ENCODE measurements at regions not wholly inside any gene's neighbourhood (a gene's known extent, or its start where the extent isn't known, plus 50 kb on each side); places are given as distances from the start of the nearest gene placed in this dataset.

DNA sequence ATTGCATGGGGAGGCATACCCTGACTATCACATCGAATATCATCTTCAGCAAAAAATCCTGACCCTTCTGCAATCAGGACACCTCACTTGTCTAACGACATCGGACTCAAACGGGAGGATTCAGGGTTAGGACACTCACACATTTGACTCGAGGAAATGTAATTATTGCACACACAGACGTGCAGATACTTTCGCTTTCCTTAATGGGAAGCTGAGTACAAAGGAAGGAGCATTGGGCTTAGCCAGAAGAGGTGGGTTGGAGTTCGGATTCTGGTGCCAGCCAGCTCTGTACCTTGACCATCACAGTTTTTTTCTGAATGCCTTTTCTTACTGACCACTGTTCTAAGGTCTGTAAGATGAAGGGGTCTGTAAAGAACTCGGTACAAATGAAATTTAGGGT, 260.4 kb downstream of the GALC start:
- no peak for DNase-seq (ENCODE audit: low read depth, low spot score)

DNA sequence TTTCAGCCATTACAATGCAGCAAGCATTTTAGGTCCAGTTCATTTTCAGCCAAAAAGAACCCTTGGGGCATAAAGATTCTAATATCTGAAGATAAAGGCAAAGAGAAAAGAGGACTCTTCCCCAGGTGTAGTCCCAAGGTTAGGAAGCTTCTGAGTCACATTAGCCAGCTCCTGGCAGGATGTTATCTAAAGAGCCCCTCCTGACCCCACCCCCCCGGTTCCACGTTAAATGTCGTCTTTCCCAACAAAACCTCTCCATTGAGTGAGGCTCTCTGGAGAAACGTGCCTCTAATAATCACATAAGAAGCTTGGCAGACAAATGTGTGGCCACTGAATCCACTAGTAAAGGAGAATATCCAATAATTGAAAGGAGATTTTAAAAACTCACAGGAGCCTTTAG, 267.7 kb downstream of the GALC start:
- no peak for DNase-seq (ENCODE audit: low read depth, low spot score)

- no peak for DNase-seq (ENCODE audit: low read depth, low spot score)
Measured at GRCh38 chr14:87712396-87713090, 280.4 kb downstream of the GALC start.

GRCh38 chr14:87705439-87705896, 287.5 kb downstream of the GALC start:
- DNase-seq (ENCODE audit: low read depth, low spot score) = no peak

GRCh38 chr14:87698481-87698880, 294.5 kb downstream of the GALC start:
- DNase-seq (ENCODE audit: low read depth, low spot score) = no peak

DNA sequence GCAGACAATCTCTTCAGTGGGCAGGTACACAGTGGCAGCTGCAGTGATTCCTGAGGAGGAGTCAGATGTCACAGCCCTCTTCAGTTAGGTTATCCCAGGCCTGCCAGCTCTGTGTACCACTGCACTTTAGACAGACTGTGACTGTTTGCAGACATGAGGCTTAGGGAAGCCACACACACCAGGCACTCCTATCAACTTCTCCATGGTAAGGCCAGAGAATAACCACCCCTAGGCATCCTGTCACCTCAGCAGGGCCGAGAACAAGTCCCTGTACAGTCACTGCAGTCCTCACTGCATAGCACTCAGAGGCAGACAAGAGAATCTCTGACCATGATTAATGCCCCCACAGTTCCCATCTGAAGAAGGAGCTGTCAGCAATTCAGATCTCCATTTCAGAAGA, 296.5 kb downstream of the GALC start:
- no peak for DNase-seq (ENCODE audit: low read depth, low spot score)

GRCh38 chr14:87691042-87691881, 301.7 kb downstream of the GALC start:
- DNase-seq (ENCODE audit: low read depth, low spot score) = no peak

GRCh38 chr14:87690076-87690613, 302.8 kb downstream of the GALC start:
- DNase-seq (ENCODE audit: low read depth, low spot score) = no peak

DNA sequence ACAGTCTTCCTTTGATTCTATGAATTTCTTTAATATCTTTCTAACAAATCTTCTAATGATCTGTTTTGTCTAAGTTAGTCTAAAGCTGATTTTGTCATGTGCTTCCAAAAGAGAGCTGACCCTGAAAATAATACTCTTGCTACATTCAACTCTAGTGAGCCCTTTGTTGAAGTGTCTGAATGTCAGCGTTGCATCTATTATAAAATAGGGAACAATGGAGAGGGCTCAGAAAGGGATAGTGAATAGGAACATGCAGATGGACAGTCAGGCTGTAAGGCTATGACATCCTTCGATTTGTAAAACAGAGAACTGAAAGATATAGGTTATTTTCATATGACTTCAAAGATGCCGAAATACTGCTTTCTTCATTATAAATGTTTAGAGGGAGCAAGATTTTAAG, 304.5 kb downstream of the GALC start:
- DNase-seq (ENCODE audit: low read depth, low spot score) = no peak

GRCh38 chr14:87687420-87687819, 305.6 kb downstream of the GALC start:
- DNase-seq (ENCODE audit: low read depth, low spot score) = no peak

DNA sequence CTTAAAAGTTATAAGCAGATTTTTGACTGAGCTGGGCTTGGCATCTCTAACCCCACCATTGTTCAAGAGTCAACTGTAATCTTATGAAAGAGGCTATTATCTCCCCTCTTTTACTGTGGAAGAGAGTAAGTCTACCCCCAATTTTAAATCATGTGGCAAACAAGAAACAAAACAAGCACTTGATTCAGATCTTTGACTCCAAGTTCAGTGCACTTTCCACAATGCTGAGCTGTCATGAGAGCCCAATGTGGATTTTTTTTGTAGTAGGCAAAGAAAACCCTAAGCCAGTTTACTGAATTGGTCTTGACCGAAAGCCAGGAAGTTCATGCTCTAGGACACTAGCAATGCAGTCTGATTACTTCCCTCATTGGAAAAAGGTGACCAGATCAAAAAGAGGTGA, 306.2 kb downstream of the GALC start:
- DNase-seq (ENCODE audit: low read depth, low spot score) = no peak

DNA sequence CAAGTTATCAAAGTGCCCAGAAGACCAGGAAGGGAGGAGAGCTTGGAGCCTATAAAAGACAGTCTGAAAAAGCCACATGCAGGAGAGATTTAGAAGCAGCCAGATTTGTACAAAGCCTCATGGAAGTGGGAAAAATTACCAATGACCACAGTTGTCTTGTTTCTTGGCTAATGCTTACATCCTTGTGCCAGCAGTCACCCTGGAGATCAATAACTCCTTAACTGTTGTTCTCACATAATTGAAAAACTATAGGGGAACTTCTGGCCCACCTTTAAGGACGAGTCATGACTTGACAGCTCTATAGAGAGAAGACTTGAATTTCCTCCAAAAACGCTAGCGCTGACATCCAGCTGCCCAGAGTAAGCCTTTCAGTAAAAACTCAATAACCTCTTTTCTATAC, 313.1 kb downstream of the GALC start:
- DNase-seq (ENCODE audit: low read depth, low spot score) = no peak

DNA sequence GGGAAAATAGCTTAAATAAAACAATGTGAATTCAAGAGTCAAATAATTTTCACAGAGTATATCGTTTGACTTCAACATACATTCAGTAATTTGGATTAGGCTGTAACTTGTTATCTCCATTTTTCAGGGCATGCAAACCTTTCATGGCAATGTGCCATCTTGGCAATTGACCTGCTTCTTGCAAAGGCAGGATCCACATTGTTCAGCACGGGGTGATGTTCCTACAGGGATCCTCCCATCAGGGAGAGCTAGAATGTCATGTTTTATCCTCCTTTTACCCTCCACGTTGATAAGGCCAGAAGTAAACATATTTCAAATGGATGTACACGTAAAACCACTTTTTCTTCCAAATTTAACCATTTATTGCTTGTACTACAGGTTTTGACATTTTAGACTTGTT, 314.4 kb downstream of the GALC start:
- DNase-seq (ENCODE audit: low read depth, low spot score) = no peak

GRCh38 chr14:87676814-87677437, 316.1 kb downstream of the GALC start:
- DNase-seq (ENCODE audit: low read depth, low spot score) = no peak

DNA sequence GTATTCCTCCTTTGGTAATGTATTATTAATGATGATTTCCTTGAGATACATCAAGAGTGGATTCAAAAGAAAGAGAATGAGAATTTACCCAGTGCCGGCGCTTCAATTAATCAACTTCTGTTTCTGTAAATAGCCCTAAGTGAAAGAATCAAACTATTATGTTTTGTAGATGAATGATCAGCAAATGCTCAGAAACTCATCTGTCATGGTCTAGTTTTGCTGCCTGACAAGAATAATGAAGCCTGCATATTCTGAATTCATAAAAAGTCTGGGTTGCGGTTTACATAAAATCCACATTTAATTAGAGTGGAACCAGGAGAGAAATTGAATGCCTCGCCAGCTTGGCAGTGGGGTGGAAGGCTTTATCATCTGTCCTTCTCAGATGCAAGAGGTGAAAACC, 325.3 kb downstream of the GALC start:
- DNase-seq (ENCODE audit: low read depth, low spot score) = no peak

- DNase-seq (ENCODE audit: low read depth, low spot score) = no peak
Measured at GRCh38 chr14:87656315-87656714, 336.7 kb downstream of the GALC start.

GRCh38 chr14:87652278-87652677, 340.7 kb downstream of the GALC start:
- no peak for DNase-seq (ENCODE audit: low read depth, low spot score)

DNA sequence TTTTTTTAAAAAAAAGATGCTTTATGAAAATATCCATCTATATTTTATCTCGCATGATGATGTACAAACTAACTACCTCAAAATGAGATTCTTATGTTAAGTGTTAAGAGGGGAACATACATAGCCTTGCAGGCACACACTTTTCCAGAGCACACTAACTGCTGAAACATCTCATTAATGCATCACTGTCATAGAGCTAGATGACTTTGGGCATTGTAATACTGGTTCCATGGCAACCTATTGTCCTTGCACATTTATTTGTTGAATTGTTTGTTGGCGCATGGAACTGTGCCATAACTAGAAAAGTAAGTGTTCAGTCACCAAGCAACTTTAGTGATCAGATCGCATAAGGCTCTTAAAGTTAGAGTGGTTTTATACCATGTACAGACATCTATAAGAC, 348.3 kb downstream of the GALC start:
- DNase-seq (ENCODE audit: low read depth, low spot score) = no peak

GRCh38 chr14:87643005-87643404, 350.0 kb downstream of the GALC start:
- DNase-seq (ENCODE audit: low read depth, low spot score) = no peak

- DNase-seq (ENCODE audit: low read depth, low spot score) = no peak
Measured at GRCh38 chr14:87640553-87640952, 352.4 kb downstream of the GALC start.

GRCh38 chr14:87638196-87638595, 354.8 kb downstream of the GALC start:
- no peak for DNase-seq (ENCODE audit: low read depth, low spot score)

- DNase-seq (ENCODE audit: low read depth, low spot score) = no peak
Measured at GRCh38 chr14:87635442-87635841, 357.5 kb downstream of the GALC start.

Measured in smooth muscle cell of the brain vasculature (primary cell).